ENCODE measurements at regions not wholly inside any gene's neighbourhood (a gene's known extent, or its start where the extent isn't known, plus 50 kb on each side); places are given as distances from the start of the nearest gene placed in this dataset.

DNA sequence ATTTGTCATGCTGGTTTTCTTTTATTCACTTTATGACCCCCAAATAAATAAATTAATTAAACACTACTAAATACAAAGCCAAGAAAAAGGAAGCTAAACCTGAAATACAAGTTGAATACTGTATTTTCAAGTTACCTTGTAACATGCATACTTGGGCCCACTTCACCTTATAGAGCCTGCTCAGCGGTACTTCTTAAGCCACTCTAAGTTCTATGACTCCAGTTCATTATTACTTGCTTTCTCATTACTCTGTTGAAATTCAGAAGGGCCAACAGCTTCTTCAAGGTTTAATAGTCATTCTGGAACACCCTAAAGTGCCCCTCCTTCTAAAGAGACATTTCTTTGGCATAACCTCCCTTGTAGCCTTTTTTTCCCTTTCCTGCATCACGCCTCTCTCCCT is 844.5 kb downstream of the RPA4 start:
- intact Hi-C loops (cut with micrococcal nuclease), result no loop called here
- Histone ChIP-seq H3K27me3 (ENCODE audit: control insufficient read depth in 2 of 2, insufficient read depth in 2 of 2, low read length in 2 of 2) (no peaks in the 10 kb centered on the region), H3K4me1 (ENCODE audit: control insufficient read depth in 2 of 2, insufficient read depth in 2 of 2, low read length in 2 of 2) (no peaks in the 10 kb centered on the region), H3K4me3 (ENCODE audit: low read length) (no peak overlapping the region), H3K36me3 (ENCODE audit: control insufficient read depth in 2 of 3, insufficient read depth in 3 of 3, low read length in 3 of 3) (no peaks in the 10 kb centered on the region), H3K9me3 (ENCODE audit: control insufficient read depth in 2 of 3, low read length in 3 of 3) (no peaks in the 10 kb centered on the region), H3K27ac (ENCODE audit: low read depth, low read length) (no peak overlapping the region)
- ChIA-PET CTCF (no interaction called here), POLR2A (no interaction called here)
- Mint-ChIP-seq H3K9me3 (peaks cover 0 to 3% (median 0%) of the 10 kb centered on the region in 11 donors), H3K27ac (no peak overlapping the region), H3K27me3 (peaks cover 0 to 11% (median 3%) of the 10 kb centered on the region in 5 donors), H3K4me3 (no peak overlapping the region), H3K36me3 (no peaks in the 10 kb centered on the region), H3K4me1 (no peaks in the 10 kb centered on the region)
- ATAC-seq (no peak), DNase-seq (no peak)

DNA sequence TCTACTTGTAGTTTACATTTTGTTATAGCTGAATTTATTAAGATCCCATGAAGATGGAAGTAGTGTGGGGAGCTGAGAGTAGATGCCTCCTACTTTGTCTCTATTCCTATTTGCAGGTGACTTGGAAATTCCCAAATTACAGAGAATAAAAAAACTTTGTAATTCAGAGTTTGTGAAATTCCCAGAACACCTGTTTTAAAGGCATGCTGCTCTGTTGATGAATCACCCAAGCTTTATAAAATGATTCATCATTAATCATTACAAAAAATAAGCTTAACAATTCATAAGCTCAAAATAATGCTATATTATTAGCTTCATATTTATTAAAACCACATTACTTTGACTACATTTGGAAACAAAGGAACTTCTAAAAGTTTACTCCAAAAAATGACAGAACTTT is 856.3 kb downstream of the RPA4 start:
- Mint-ChIP-seq H3K36me3 (no peaks in the 10 kb centered on the region), H3K4me1 (no peaks in the 10 kb centered on the region), H3K27me3 (peaks cover 0 to 5% (median 0%) of the 10 kb centered on the region in 5 donors)

GRCh38 chrX:97740886-97741285 is 857.2 kb downstream of the RPA4 start:
- no peak for DNase-seq
- Histone ChIP-seq H3K9me3 (ENCODE audit: control insufficient read depth in 2 of 3, low read length in 3 of 3) (no peaks in the 10 kb centered on the region), H3K4me1 (ENCODE audit: control insufficient read depth in 2 of 2, insufficient read depth in 2 of 2, low read length in 2 of 2) (no peaks in the 10 kb centered on the region), H3K4me3 (ENCODE audit: low read length) (no peak overlapping the region), H3K27me3 (ENCODE audit: control insufficient read depth in 2 of 2, insufficient read depth in 2 of 2, low read length in 2 of 2) (no peaks in the 10 kb centered on the region), H3K36me3 (ENCODE audit: control insufficient read depth in 2 of 3, insufficient read depth in 3 of 3, low read length in 3 of 3) (no peaks in the 10 kb centered on the region), H3K27ac (ENCODE audit: low read depth, low read length) (no peak overlapping the region)
- ChIA-PET POLR2A (no interaction called here), CTCF (no interaction called here)
- H3K27me3 Mint-ChIP-seq, result peaks cover 0 to 5% (median 0%) of the 10 kb centered on the region in 5 donors
- peaks cover 0 to 4% (median 0%) of the 10 kb centered on the region in 11 donors for H3K9me3 Mint-ChIP-seq
- no peak overlapping the region for H3K27ac Mint-ChIP-seq
- no peak overlapping the region for H3K4me3 Mint-ChIP-seq
- no peaks in the 10 kb centered on the region for H3K36me3 Mint-ChIP-seq
- H3K4me1 Mint-ChIP-seq, result no peaks in the 10 kb centered on the region
- ATAC-seq, result no peak
- intact Hi-C loops (cut with micrococcal nuclease), result no loop called here

More for the DNA sequence above, 856.3 kb downstream of the RPA4 start:
- H3K4me1 ChIP-seq (ENCODE audit: control insufficient read depth in 2 of 2, insufficient read depth in 2 of 2, low read length in 2 of 2), result no peaks in the 10 kb centered on the region
- H3K4me3 ChIP-seq (ENCODE audit: low read length), result no peak overlapping the region
- ATAC-seq, result no peak
- intact Hi-C loops (cut with micrococcal nuclease), result no loop called here
- H3K9me3 ChIP-seq (ENCODE audit: control insufficient read depth in 2 of 3, low read length in 3 of 3), result no peaks in the 10 kb centered on the region
- no peak for DNase-seq
- Mint-ChIP-seq H3K4me3 (no peak overlapping the region), H3K27ac (no peak overlapping the region), H3K9me3 (peaks cover 0 to 4% (median 0%) of the 10 kb centered on the region in 11 donors)
- no peaks in the 10 kb centered on the region for H3K36me3 ChIP-seq (ENCODE audit: control insufficient read depth in 2 of 3, insufficient read depth in 3 of 3, low read length in 3 of 3)
- H3K27ac ChIP-seq (ENCODE audit: low read depth, low read length), result no peak overlapping the region
- no peaks in the 10 kb centered on the region for H3K27me3 ChIP-seq (ENCODE audit: control insufficient read depth in 2 of 2, insufficient read depth in 2 of 2, low read length in 2 of 2)
- POLR2A ChIA-PET, result no interaction called here
- CTCF ChIA-PET, result no interaction called here

GRCh38 chrX:97743014-97743413 is 859.3 kb downstream of the RPA4 start:
- Mint-ChIP-seq H3K4me1 (no peaks in the 10 kb centered on the region), H3K36me3 (no peaks in the 10 kb centered on the region), H3K4me3 (no peak overlapping the region), H3K27me3 (peaks cover 0 to 5% (median 0%) of the 10 kb centered on the region in 5 donors), H3K9me3 (peaks cover 0 to 6% (median 0%) of the 10 kb centered on the region in 11 donors), H3K27ac (no peak overlapping the region)
- ATAC-seq (no peak), DNase-seq (no peak)
- H3K27ac ChIP-seq (ENCODE audit: low read depth, low read length), result no peak overlapping the region
- POLR2A ChIA-PET, result no interaction called here
- no peaks in the 10 kb centered on the region for H3K9me3 ChIP-seq (ENCODE audit: control insufficient read depth in 2 of 3, low read length in 3 of 3)
- intact Hi-C loops (cut with micrococcal nuclease), result no loop called here
- no peaks in the 10 kb centered on the region for H3K4me1 ChIP-seq (ENCODE audit: control insufficient read depth in 2 of 2, insufficient read depth in 2 of 2, low read length in 2 of 2)
- CTCF ChIA-PET, result no interaction called here
- H3K4me3 ChIP-seq (ENCODE audit: low read length), result no peak overlapping the region
- H3K27me3 ChIP-seq (ENCODE audit: control insufficient read depth in 2 of 2, insufficient read depth in 2 of 2, low read length in 2 of 2), result no peaks in the 10 kb centered on the region
- H3K36me3 ChIP-seq (ENCODE audit: control insufficient read depth in 2 of 3, insufficient read depth in 3 of 3, low read length in 3 of 3), result no peaks in the 10 kb centered on the region

- intact Hi-C loops (cut with micrococcal nuclease), result no loop called here
- Mint-ChIP-seq H3K27me3 (peaks cover 0 to 5% (median 0%) of the 10 kb centered on the region in 5 donors), H3K4me1 (no peaks in the 10 kb centered on the region), H3K9me3 (peaks cover 0 to 4% (median 0%) of the 10 kb centered on the region in 11 donors), H3K36me3 (no peaks in the 10 kb centered on the region), H3K4me3 (no peak overlapping the region), H3K27ac (no peak overlapping the region)
- Histone ChIP-seq H3K4me1 (ENCODE audit: control insufficient read depth in 2 of 2, insufficient read depth in 2 of 2, low read length in 2 of 2) (no peaks in the 10 kb centered on the region), H3K27ac (ENCODE audit: low read depth, low read length) (no peak overlapping the region), H3K36me3 (ENCODE audit: control insufficient read depth in 2 of 3, insufficient read depth in 3 of 3, low read length in 3 of 3) (no peaks in the 10 kb centered on the region), H3K27me3 (ENCODE audit: control insufficient read depth in 2 of 2, insufficient read depth in 2 of 2, low read length in 2 of 2) (no peaks in the 10 kb centered on the region), H3K4me3 (ENCODE audit: low read length) (no peak overlapping the region), H3K9me3 (ENCODE audit: control insufficient read depth in 2 of 3, low read length in 3 of 3) (no peaks in the 10 kb centered on the region)
- ChIA-PET CTCF (no interaction called here), POLR2A (no interaction called here)
- DNase-seq (no peak), ATAC-seq (no peak)
Observed at GRCh38 chrX:97747346-97747745, 863.6 kb downstream of the RPA4 start.

GRCh38 chrX:97751016-97751415 is 867.3 kb downstream of the RPA4 start:
- POLR2A ChIA-PET, result no interaction called here
- no peak overlapping the region for H3K4me3 Mint-ChIP-seq

GRCh38 chrX:97751735-97752134 is 868.0 kb downstream of the RPA4 start:
- no peak overlapping the region for H3K27ac ChIP-seq (ENCODE audit: low read depth, low read length)
- no peaks in the 10 kb centered on the region for H3K9me3 ChIP-seq (ENCODE audit: control insufficient read depth in 2 of 3, low read length in 3 of 3)
- H3K4me3 ChIP-seq (ENCODE audit: low read length), result no peak overlapping the region
- no peaks in the 10 kb centered on the region for H3K27me3 ChIP-seq (ENCODE audit: control insufficient read depth in 2 of 2, insufficient read depth in 2 of 2, low read length in 2 of 2)
- H3K27me3 Mint-ChIP-seq, result no peaks in the 10 kb centered on the region
- H3K4me3 Mint-ChIP-seq, result no peak overlapping the region
- CTCF ChIA-PET, result no interaction called here
- H3K36me3 ChIP-seq (ENCODE audit: control insufficient read depth in 2 of 3, insufficient read depth in 3 of 3, low read length in 3 of 3), result no peaks in the 10 kb centered on the region
- no peaks in the 10 kb centered on the region for H3K4me1 Mint-ChIP-seq
- H3K27ac Mint-ChIP-seq, result no peak overlapping the region
- POLR2A ChIA-PET, result no interaction called here
- H3K9me3 Mint-ChIP-seq, result peaks cover 0 to 2% (median 0%) of the 10 kb centered on the region in 11 donors
- no peak for ATAC-seq
- no peak for DNase-seq
- H3K4me1 ChIP-seq (ENCODE audit: control insufficient read depth in 2 of 2, insufficient read depth in 2 of 2, low read length in 2 of 2), result no peaks in the 10 kb centered on the region
- intact Hi-C loops (cut with micrococcal nuclease), result no loop called here
- no peaks in the 10 kb centered on the region for H3K36me3 Mint-ChIP-seq

More at GRCh38 chrX:97751016-97751415, 867.3 kb downstream of the RPA4 start:
- Histone ChIP-seq H3K4me1 (ENCODE audit: control insufficient read depth in 2 of 2, insufficient read depth in 2 of 2, low read length in 2 of 2) (no peaks in the 10 kb centered on the region), H3K27ac (ENCODE audit: low read depth, low read length) (no peak overlapping the region), H3K4me3 (ENCODE audit: low read length) (no peak overlapping the region), H3K9me3 (ENCODE audit: control insufficient read depth in 2 of 3, low read length in 3 of 3) (no peaks in the 10 kb centered on the region), H3K27me3 (ENCODE audit: control insufficient read depth in 2 of 2, insufficient read depth in 2 of 2, low read length in 2 of 2) (no peaks in the 10 kb centered on the region), H3K36me3 (ENCODE audit: control insufficient read depth in 2 of 3, insufficient read depth in 3 of 3, low read length in 3 of 3) (no peaks in the 10 kb centered on the region)
- no peak for DNase-seq
- Mint-ChIP-seq H3K4me1 (no peaks in the 10 kb centered on the region), H3K27me3 (no peaks in the 10 kb centered on the region), H3K9me3 (peaks cover 0 to 4% (median 0%) of the 10 kb centered on the region in 11 donors), H3K27ac (no peak overlapping the region), H3K36me3 (no peaks in the 10 kb centered on the region)
- intact Hi-C loops (cut with micrococcal nuclease), result no loop called here
- CTCF ChIA-PET, result no interaction called here
- ATAC-seq, result no peak

Data from naive thymus-derived CD4-positive, alpha-beta T cell (primary cell).